SK-N-SH (cell line): ENCODE measurements at regions not wholly inside any gene's neighbourhood (a gene's known extent, or its start where the extent isn't known, plus 50 kb on each side); places are given as distances from the start of the nearest gene placed in this dataset.
A peak's percentile ranks its signal among the peaks of the same experiment; 100 is the strongest.

Experiments
- CTCF ChIA-PET: fragments of 300-600, 350-600 bp; formaldehyde crosslinking; extraction: SDS; loops from one replicate; lab custom pipeline; 2021; lab: Yijun Ruan, JAX
- POLR2A ChIA-PET: fragments of 350-600 bp; sonication (Branson Sonifier 250); formaldehyde crosslinking; extraction: SDS; loops from one replicate; lab custom pipeline; 2020; ENCODE audit warnings: antibody characterized with exemption, inconsistent platforms; lab: Yijun Ruan, JAX
- DNase-seq: peaks from one replicate; pipeline ENCODE4 v3.0.0; 2012
- H2AFZ ChIP-seq: fragments of 200-600 bp; sonication (generic); 2 replicates; pipeline ENCODE4 v1.8.1; 2016; ENCODE audit warnings: antibody characterized with exemption, mild to moderate bottlenecking, low read depth
- H3F3A ChIP-seq: fragments of 200-600 bp; sonication (generic); replicated peaks from 2 replicates; pipeline ENCODE3; 2016; ENCODE audit warnings: antibody characterized with exemption, mild to moderate bottlenecking; ENCODE audit not compliant: insufficient read depth
- H3K27ac ChIP-seq, 2 experiments: fragments of 200-500 bp in 1 of 2; fragments of 200-600 bp in 1 of 2; sonication (Bioruptor generic) in 1 of 2; sonication (generic), shearing (Covaris generic) in 1 of 2; 2 replicates each; pipeline versions ENCODE4 v1.5.1 to v1.6.1; 2014 to 2016; ENCODE audit warnings: low read depth in 2 of 2, inconsistent platforms in 1 of 2, low read length in 1 of 2, mild to moderate bottlenecking in 1 of 2, mixed read lengths in 1 of 2
- H3K27me3 ChIP-seq: fragments of 200-600 bp; sonication (generic), shearing (Covaris generic); 2 replicates; pipeline ENCODE4 v1.6.1; 2016; ENCODE audit warnings: mixed run types; ENCODE audit not compliant: insufficient read depth
- H3K36me3 ChIP-seq, 2 experiments: fragments of 200-500 bp in 1 of 2; fragments of 200-600 bp in 1 of 2; sonication (Bioruptor generic) in 1 of 2; sonication (generic) in 1 of 2; replicated peaks in 1 of 2; 2 replicates each; pipeline versions ENCODE3 to v1.5.1; 2014 to 2016; ENCODE audit warnings: low read length in 1 of 2, mild to moderate bottlenecking in 1 of 2; ENCODE audit not compliant: insufficient read depth in 2 of 2, control insufficient read depth in 1 of 2
- H3K4me1 ChIP-seq, 2 experiments: fragments of 200-500 bp in 1 of 2; fragments of 200-600 bp in 1 of 2; sonication (Bioruptor generic) in 1 of 2; sonication (generic), shearing (Covaris generic) in 1 of 2; 2 replicates each; pipeline versions ENCODE4 v1.5.1 to v1.6.1; 2014 to 2016; ENCODE audit warnings: low read depth in 1 of 2, low read length in 1 of 2, mixed run types in 1 of 2; ENCODE audit not compliant: insufficient read depth in 2 of 2, control insufficient read depth in 1 of 2
- H3K4me2 ChIP-seq: fragments of 200-600 bp; sonication (generic), shearing (Covaris generic); 2 replicates; pipeline ENCODE4 v1.6.1; 2017; ENCODE audit warnings: mixed run types
- H3K4me3 ChIP-seq, 2 experiments: fragments of 200-500 bp in 1 of 2; fragments of 200-600 bp in 1 of 2; sonication (Bioruptor generic) in 1 of 2; sonication (generic), shearing (Covaris generic) in 1 of 2; 2 replicates each; pipeline versions ENCODE4 v1.5.1 to v1.8.1; 2014 to 2016; ENCODE audit warnings: low read depth in 2 of 2, inconsistent platforms in 1 of 2, low read length in 1 of 2, mild to moderate bottlenecking in 1 of 2, mixed read lengths in 1 of 2, moderate library complexity in 1 of 2
- H3K79me2 ChIP-seq: fragments of 200-600 bp; sonication (generic); 2 replicates; pipeline ENCODE4 v1.8.1; 2017; ENCODE audit warnings: mild to moderate bottlenecking; ENCODE audit not compliant: insufficient read depth
- H3K9ac ChIP-seq: fragments of 200-600 bp; sonication (generic); 2 replicates; pipeline ENCODE4 v1.6.1; 2017; ENCODE audit warnings: mixed run types
- H3K9me2 ChIP-seq: fragments of 200-600 bp; sonication (generic); 2 replicates; pipeline ENCODE4 v1.6.1; 2017; ENCODE audit warnings: mixed run types
- H3K9me3 ChIP-seq: fragments of 200-600 bp; sonication (generic); 2 replicates; pipeline ENCODE4 v1.6.1; 2017; ENCODE audit warnings: mixed run types, mild to moderate bottlenecking, moderate library complexity
- H4K20me1 ChIP-seq: fragments of 200-600 bp; sonication (generic); 2 replicates; pipeline ENCODE4 v1.6.1; 2017; ENCODE audit warnings: mild to moderate bottlenecking, mixed run types; ENCODE audit not compliant: insufficient read depth
- CHD2 ChIP-seq: fragments of 150-350 bp; IDR thresholded peaks from 2 replicates; pipeline ENCODE4 v1.6.1; 2018; ENCODE audit warnings: low read length; ENCODE audit not compliant: partially characterized antibody
- CTCF ChIP-seq: fragments of 200-600 bp; sonication (generic); IDR thresholded peaks from 2 replicates; pipeline ENCODE4 v1.6.1; 2017; ENCODE audit warnings: antibody characterized with exemption, mild to moderate bottlenecking, moderate library complexity
- ELF1 ChIP-seq: IDR thresholded peaks from 2 replicates; pipeline ENCODE4 v1.4.0; 2012
- EP300 ChIP-seq, 2 experiments: IDR thresholded peaks; 2 replicates each; pipeline versions ENCODE4 v1.4.0 to v1.6.1; 2012; ENCODE audit warnings: borderline replicate concordance in 1 of 2, low read depth in 1 of 2, low read length in 1 of 2
- FOSL2 ChIP-seq: IDR thresholded peaks from 2 replicates; pipeline ENCODE4 v1.4.0; 2012; ENCODE audit warnings: low read depth, mild to moderate bottlenecking, moderate library complexity, borderline replicate concordance
- GABPA ChIP-seq: IDR thresholded peaks from 2 replicates; pipeline ENCODE4 v1.4.0; 2012; ENCODE audit warnings: low read depth, mild to moderate bottlenecking
- IRF3 ChIP-seq: fragments of 150-350 bp; IDR thresholded peaks from 2 replicates; pipeline ENCODE4 v1.6.1; 2016; ENCODE audit warnings: mild to moderate bottlenecking, low read depth, low read length
- JUND ChIP-seq: IDR thresholded peaks from 2 replicates; pipeline ENCODE4 v1.4.0; 2012
- RAD21 ChIP-seq: IDR thresholded peaks from 2 replicates; pipeline ENCODE4 v1.6.1; 2012; ENCODE audit warnings: mild to moderate bottlenecking, low read length
- SIN3A ChIP-seq: IDR thresholded peaks from 2 replicates; pipeline ENCODE4 v1.6.1; 2012; ENCODE audit warnings: low read depth, mild to moderate bottlenecking, low read length, moderate library complexity, borderline replicate concordance
- TCF12 ChIP-seq: IDR thresholded peaks from 2 replicates; pipeline ENCODE4 v1.4.0; 2012
- TEAD4 ChIP-seq: IDR thresholded peaks from 2 replicates; pipeline ENCODE4 v1.4.0; 2012; ENCODE audit warnings: mild to moderate bottlenecking, borderline replicate concordance; ENCODE audit not compliant: insufficient read depth
- USF2 ChIP-seq: fragments of 150-350 bp; IDR thresholded peaks from 2 replicates; pipeline ENCODE4 v1.6.1; 2017; ENCODE audit warnings: antibody characterized with exemption, low read length, low read depth, borderline replicate concordance
- WGBS: methylation state at CpG from one replicate; pipeline ENCODE4 v1.1.6; 2017; ENCODE audit warnings: low lambda C conversion rate; 5-methylcytosine and 5-hydroxymethylcytosine counted together
- TF ChIP-seq, protein P1 (sequence below): IDR thresholded peaks from 2 replicates; pipeline ENCODE4 v1.4.0; 2012; ENCODE audit warnings: low read depth
- TF ChIP-seq, protein P2 (sequence below): IDR thresholded peaks from 2 replicates; pipeline ENCODE4 v1.6.1; 2012; ENCODE audit warnings: mild to moderate bottlenecking, low read depth, low read length, moderate library complexity

GRCh38 chr19:29121684-29122083 is 91.3 kb downstream of the UQCRFS1 start:
- H3K9ac ChIP-seq = no peak overlapping the region
- H3K4me3 ChIP-seq = no peak overlapping the region
- no peaks in the 10 kb centered on the region; a peak in 1 of 4 replicates for H3K4me1 ChIP-seq
- ChIA-PET POLR2A (no interaction called here), CTCF (interaction anchor here (0.5 to 1.4 kb wide), 4 partner anchors 11 to 1801 kb away, joined by 3 read pairs; no protein-coding TSS in a partner anchor)
- no peaks in the 10 kb centered on the region for H4K20me1 ChIP-seq
- TF ChIP-seq CTCF (peak; percentile 55), JUND (no peak), RAD21 (peak; percentile 32; the same call in 1 of the 2 replicates)
- TF ChIP-seq, protein P1, sequence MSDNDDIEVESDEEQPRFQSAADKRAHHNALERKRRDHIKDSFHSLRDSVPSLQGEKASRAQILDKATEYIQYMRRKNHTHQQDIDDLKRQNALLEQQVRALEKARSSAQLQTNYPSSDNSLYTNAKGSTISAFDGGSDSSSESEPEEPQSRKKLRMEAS = no peak
- no peaks in the 10 kb centered on the region for H3K36me3 ChIP-seq
- H2AFZ ChIP-seq = no peak overlapping the region
- H3K9me3 ChIP-seq = no peaks in the 10 kb centered on the region
- no peaks in the 10 kb centered on the region for H3F3A ChIP-seq
- H3K27me3 ChIP-seq = no peaks in the 10 kb centered on the region
- no peaks in the 10 kb centered on the region for H3K79me2 ChIP-seq
- H3K27ac ChIP-seq = no peak overlapping the region
- WGBS = 10% methylated on average over 3 of the region's 3 CpGs
- peak; percentile 32 for DNase-seq
- H3K4me2 ChIP-seq = no peak overlapping the region
- no peaks in the 10 kb centered on the region for H3K9me2 ChIP-seq

GRCh38 chr19:29120466-29120865 is 92.5 kb downstream of the UQCRFS1 start:
- Histone ChIP-seq H3K9me2 (no peaks in the 10 kb centered on the region), H3K36me3 (no peaks in the 10 kb centered on the region), H3K9ac (no peak overlapping the region), H3F3A (no peaks in the 10 kb centered on the region), H3K4me1 (no peaks in the 10 kb centered on the region; a peak in 1 of 4 replicates), H3K79me2 (no peaks in the 10 kb centered on the region), H4K20me1 (no peaks in the 10 kb centered on the region), H3K27me3 (no peaks in the 10 kb centered on the region), H2AFZ (no peak overlapping the region), H3K9me3 (no peaks in the 10 kb centered on the region), H3K4me3 (no peak overlapping the region), H3K4me2 (no peak overlapping the region), H3K27ac (no peak overlapping the region)
- no peak for DNase-seq
- TF ChIP-seq FOSL2 = no peak
- no peak for TF ChIP-seq TEAD4
- no peak for TF ChIP-seq TCF12
- TF ChIP-seq ELF1 = no peak
- no peak for TF ChIP-seq USF2
- CTCF ChIA-PET = no interaction called here
- WGBS = 3% methylated on average over 6 of the region's 6 CpGs
- POLR2A ChIA-PET = no interaction called here

- 12% methylated on average over 9 of the region's 9 CpGs for WGBS
- Histone ChIP-seq H3K4me2 (no peak overlapping the region), H3K9me2 (no peaks in the 10 kb centered on the region)
- TF ChIP-seq, protein P2, sequence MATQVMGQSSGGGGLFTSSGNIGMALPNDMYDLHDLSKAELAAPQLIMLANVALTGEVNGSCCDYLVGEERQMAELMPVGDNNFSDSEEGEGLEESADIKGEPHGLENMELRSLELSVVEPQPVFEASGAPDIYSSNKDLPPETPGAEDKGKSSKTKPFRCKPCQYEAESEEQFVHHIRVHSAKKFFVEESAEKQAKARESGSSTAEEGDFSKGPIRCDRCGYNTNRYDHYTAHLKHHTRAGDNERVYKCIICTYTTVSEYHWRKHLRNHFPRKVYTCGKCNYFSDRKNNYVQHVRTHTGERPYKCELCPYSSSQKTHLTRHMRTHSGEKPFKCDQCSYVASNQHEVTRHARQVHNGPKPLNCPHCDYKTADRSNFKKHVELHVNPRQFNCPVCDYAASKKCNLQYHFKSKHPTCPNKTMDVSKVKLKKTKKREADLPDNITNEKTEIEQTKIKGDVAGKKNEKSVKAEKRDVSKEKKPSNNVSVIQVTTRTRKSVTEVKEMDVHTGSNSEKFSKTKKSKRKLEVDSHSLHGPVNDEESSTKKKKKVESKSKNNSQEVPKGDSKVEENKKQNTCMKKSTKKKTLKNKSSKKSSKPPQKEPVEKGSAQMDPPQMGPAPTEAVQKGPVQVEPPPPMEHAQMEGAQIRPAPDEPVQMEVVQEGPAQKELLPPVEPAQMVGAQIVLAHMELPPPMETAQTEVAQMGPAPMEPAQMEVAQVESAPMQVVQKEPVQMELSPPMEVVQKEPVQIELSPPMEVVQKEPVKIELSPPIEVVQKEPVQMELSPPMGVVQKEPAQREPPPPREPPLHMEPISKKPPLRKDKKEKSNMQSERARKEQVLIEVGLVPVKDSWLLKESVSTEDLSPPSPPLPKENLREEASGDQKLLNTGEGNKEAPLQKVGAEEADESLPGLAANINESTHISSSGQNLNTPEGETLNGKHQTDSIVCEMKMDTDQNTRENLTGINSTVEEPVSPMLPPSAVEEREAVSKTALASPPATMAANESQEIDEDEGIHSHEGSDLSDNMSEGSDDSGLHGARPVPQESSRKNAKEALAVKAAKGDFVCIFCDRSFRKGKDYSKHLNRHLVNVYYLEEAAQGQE = peak; percentile 88
- TF ChIP-seq SIN3A (no peak), IRF3 (no peak), GABPA (no peak), CHD2 (no peak), EP300 (IDR thresholded peaks at IDR 0.05; ENCODE audit: borderline replicate concordance in 1 of 2, low read depth in 1 of 2, low read length in 1 of 2) (no peak)
These were observed 93.4 kb downstream of the UQCRFS1 start for GRCh38 chr19:29119590-29119989.

More at GRCh38 chr19:29119590-29119989, 93.4 kb downstream of the UQCRFS1 start:
- peak; percentile 17 for DNase-seq
- Histone ChIP-seq H3K36me3 (no peaks in the 10 kb centered on the region), H3K9me3 (no peaks in the 10 kb centered on the region), H4K20me1 (no peaks in the 10 kb centered on the region), H3F3A (no peaks in the 10 kb centered on the region), H3K4me1 (no peaks in the 10 kb centered on the region; a peak in 1 of 4 replicates), H3K27me3 (no peaks in the 10 kb centered on the region), H3K27ac (no peak overlapping the region), H3K9ac (no peak overlapping the region), H3K79me2 (no peaks in the 10 kb centered on the region), H2AFZ (no peak overlapping the region), H3K4me3 (no peak overlapping the region)
- ChIA-PET CTCF (interaction anchor here (1.1 kb wide), 1 partner anchor 141 kb away, joined by 3 read pairs; no protein-coding TSS in a partner anchor), POLR2A (no interaction called here)
